GM12878 (cell line): ENCODE measurements at regions not wholly inside any gene's neighbourhood (a gene's known extent, or its start where the extent isn't known, plus 50 kb on each side); places are given as distances from the start of the nearest gene placed in this dataset.

Experiments used
- BACH1 ChIP-seq: fragments of 450-650 bp; IDR thresholded peaks from 2 replicates; pipeline ENCODE4 v1.6.1; 2017; ENCODE audit warnings: mild to moderate bottlenecking, borderline replicate concordance
- IRF3 ChIP-seq: fragments of 450-650 bp; IDR thresholded peaks from 2 replicates; pipeline ENCODE4 v1.6.1; 2014; ENCODE audit warnings: mild to moderate bottlenecking
- MAX ChIP-seq: IDR thresholded peaks from 2 replicates; pipeline ENCODE4 v1.6.1; 2012; ENCODE audit warnings: low read depth, low read length, improper control_type of control experiment
- NFYB ChIP-seq: IDR thresholded peaks from 2 replicates; pipeline ENCODE4 v1.6.1; 2011; ENCODE audit warnings: low read depth, mild to moderate bottlenecking, low read length, improper control_type of control experiment, moderate library complexity; ENCODE audit not compliant: insufficient read depth
- REST ChIP-seq: IDR thresholded peaks from 2 replicates; pipeline ENCODE4 v1.6.1; 2012; ENCODE audit warnings: mild to moderate bottlenecking, low read depth, low read length
- ZNF592 ChIP-seq: fragments of 450-650 bp; IDR thresholded peaks from 2 replicates; pipeline ENCODE4 v1.6.1; 2017; ENCODE audit warnings: mild to moderate bottlenecking, moderate library complexity

- TF ChIP-seq BACH1: no peak
- no peak for TF ChIP-seq NFYB
- no peak for TF ChIP-seq ZNF592
- no peak for TF ChIP-seq MAX
- TF ChIP-seq REST: no peak
- TF ChIP-seq IRF3: no peak
These were observed 380.7 kb upstream of the STEAP1 start (continued) for GRCh38 chr7:89773611-89774010.
